Uterus (tissue), 3 donors: ENCODE measurements at regions not wholly inside any gene's neighbourhood (a gene's known extent, or its start where the extent isn't known, plus 50 kb on each side); places are given as distances from the start of the nearest gene placed in this dataset.

Experiments
- DNase-seq, 2 donors: peaks; one replicate each; pipeline ENCODE4 v3.0.0-alpha.2; 2019 to 2020
- H3K27ac ChIP-seq, 2 donors: fragments of 200-600 bp; sonication (generic); 1 replicate in 1 of 2; 2 replicates in 1 of 2; pipeline ENCODE4 v1.5.1; 2016 to 2018
- H3K27me3 ChIP-seq, 2 donors: fragments of 200-600 bp; sonication (generic); one replicate each; pipeline ENCODE4 v1.5.1; 2018 to 2019; ENCODE audit warnings: control low read depth in 1 of 2
- H3K36me3 ChIP-seq, 2 donors: fragments of 200-600 bp; sonication (generic); one replicate each; pipeline ENCODE4 v1.5.1; 2019; ENCODE audit warnings: control low read depth in 1 of 2
- H3K4me1 ChIP-seq, 2 donors: fragments of 200-600 bp; sonication (generic); one replicate each; pipeline ENCODE4 v1.5.1; 2018 to 2019; ENCODE audit warnings: control low read depth in 1 of 2
- H3K4me3 ChIP-seq, 2 donors: fragments of 200-600 bp; sonication (generic); 1 replicate in 1 of 2; 2 replicates in 1 of 2; pipeline ENCODE4 v1.5.1; 2018 to 2019; ENCODE audit warnings: mild to moderate bottlenecking in 1 of 2
- H3K9me3 ChIP-seq, 2 donors: fragments of 200-600 bp; sonication (generic); one replicate each; pipeline ENCODE4 v1.5.1; 2019; ENCODE audit warnings: control low read depth in 1 of 2
- POLR2A ChIP-seq, 2 donors: fragments of 450-650 bp; IDR thresholded peaks; one replicate each; pipeline ENCODE4 v1.6.1; 2016; ENCODE audit warnings: antibody characterized with exemption in 2 of 2, mild to moderate bottlenecking in 1 of 2, moderate library complexity in 1 of 2
- intact Hi-C: fragments of 100-400 bp; cut with DNase I; formaldehyde crosslinking; loops from one replicate; pipeline ENCODE4 v1.15.1; 2023; ENCODE audit warnings: low total_unique reads
- TF ChIP-seq, protein P1 (sequence below), 4 experiments: fragments of 200-600 bp in 2 of 4; fragments of 450-650 bp in 2 of 4; sonication (generic) in 2 of 4; IDR thresholded peaks; one replicate each; pipeline ENCODE4 v1.5.1; 2016 to 2019; ENCODE audit warnings: antibody characterized with exemption in 4 of 4, mild to moderate bottlenecking in 2 of 4, moderate library complexity in 1 of 4
- donor health status: DM: yes; HTN: yes; CAD: no.

- Histone ChIP-seq H3K36me3 (no peaks in the 10 kb centered on the region), H3K4me1 (no peaks in the 10 kb centered on the region), H3K4me3 (no peak overlapping the region), H3K27me3 (no peaks in the 10 kb centered on the region), H3K9me3 (no peaks in the 10 kb centered on the region), H3K27ac (no peak overlapping the region)
- intact Hi-C loops, result no loop called here
- DNase-seq, result no peak
- no peak for TF ChIP-seq POLR2A (IDR thresholded peaks at IDR 0.05)
- TF ChIP-seq, protein P1, sequence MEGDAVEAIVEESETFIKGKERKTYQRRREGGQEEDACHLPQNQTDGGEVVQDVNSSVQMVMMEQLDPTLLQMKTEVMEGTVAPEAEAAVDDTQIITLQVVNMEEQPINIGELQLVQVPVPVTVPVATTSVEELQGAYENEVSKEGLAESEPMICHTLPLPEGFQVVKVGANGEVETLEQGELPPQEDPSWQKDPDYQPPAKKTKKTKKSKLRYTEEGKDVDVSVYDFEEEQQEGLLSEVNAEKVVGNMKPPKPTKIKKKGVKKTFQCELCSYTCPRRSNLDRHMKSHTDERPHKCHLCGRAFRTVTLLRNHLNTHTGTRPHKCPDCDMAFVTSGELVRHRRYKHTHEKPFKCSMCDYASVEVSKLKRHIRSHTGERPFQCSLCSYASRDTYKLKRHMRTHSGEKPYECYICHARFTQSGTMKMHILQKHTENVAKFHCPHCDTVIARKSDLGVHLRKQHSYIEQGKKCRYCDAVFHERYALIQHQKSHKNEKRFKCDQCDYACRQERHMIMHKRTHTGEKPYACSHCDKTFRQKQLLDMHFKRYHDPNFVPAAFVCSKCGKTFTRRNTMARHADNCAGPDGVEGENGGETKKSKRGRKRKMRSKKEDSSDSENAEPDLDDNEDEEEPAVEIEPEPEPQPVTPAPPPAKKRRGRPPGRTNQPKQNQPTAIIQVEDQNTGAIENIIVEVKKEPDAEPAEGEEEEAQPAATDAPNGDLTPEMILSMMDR (IDR thresholded peaks at IDR 0.05), result no peak
These were observed 300.9 kb downstream of the TXNL1 start for GRCh38 chr18:56337507-56337906.

GRCh38 chr18:56333839-56334238 is 304.6 kb downstream of the TXNL1 start:
- H3K36me3 ChIP-seq, result no peaks in the 10 kb centered on the region
- no peak overlapping the region for H3K4me3 ChIP-seq
- no peaks in the 10 kb centered on the region for H3K27me3 ChIP-seq
- no peaks in the 10 kb centered on the region for H3K9me3 ChIP-seq
- no peak overlapping the region for H3K27ac ChIP-seq
- intact Hi-C loops, result no loop called here
- H3K4me1 ChIP-seq, result no peaks in the 10 kb centered on the region
- no peak for TF ChIP-seq POLR2A (IDR thresholded peaks at IDR 0.05)
- TF ChIP-seq, protein P1 (IDR thresholded peaks at IDR 0.05), result no peak
- DNase-seq, result no peak

- intact Hi-C loops, result no loop called here
- H3K27ac ChIP-seq, result no peak overlapping the region
- H3K4me3 ChIP-seq, result no peak overlapping the region
- no peaks in the 10 kb centered on the region for H3K4me1 ChIP-seq
- TF ChIP-seq, protein P1 (IDR thresholded peaks at IDR 0.05), result no peak
- no peak for TF ChIP-seq POLR2A (IDR thresholded peaks at IDR 0.05)
- no peak for DNase-seq
- no peaks in the 10 kb centered on the region for H3K9me3 ChIP-seq
- no peaks in the 10 kb centered on the region for H3K27me3 ChIP-seq
- H3K36me3 ChIP-seq, result no peaks in the 10 kb centered on the region
These were observed 305.2 kb downstream of the TXNL1 start for GRCh38 chr18:56333146-56333545.

- TF ChIP-seq, protein P1 (IDR thresholded peaks at IDR 0.05), result no peak
- TF ChIP-seq POLR2A (IDR thresholded peaks at IDR 0.05), result no peak
- Histone ChIP-seq H3K4me3 (no peak overlapping the region), H3K36me3 (no peaks in the 10 kb centered on the region), H3K4me1 (no peaks in the 10 kb centered on the region), H3K27ac (no peak overlapping the region), H3K27me3 (no peaks in the 10 kb centered on the region), H3K9me3 (no peaks in the 10 kb centered on the region)
- intact Hi-C loops, result no loop called here
- no peak for DNase-seq
These were observed 306.0 kb downstream of the TXNL1 start for GRCh38 chr18:56332371-56332770.

GRCh38 chr18:56330366-56331110 is 307.9 kb downstream of the TXNL1 start:
- Histone ChIP-seq H3K4me3 (no peak overlapping the region), H3K36me3 (no peaks in the 10 kb centered on the region), H3K4me1 (peaks cover 0 to 6% of the 10 kb centered on the region in 2 donors), H3K27ac (no peak overlapping the region), H3K27me3 (no peaks in the 10 kb centered on the region), H3K9me3 (no peaks in the 10 kb centered on the region)
- no peak for TF ChIP-seq POLR2A (IDR thresholded peaks at IDR 0.05)
- TF ChIP-seq, protein P1 (IDR thresholded peaks at IDR 0.05), result no peak
- intact Hi-C loops, result no loop called here
- no peak for DNase-seq
